K562 (cell line): ENCODE measurements at regions not wholly inside any gene's neighbourhood (a gene's known extent, or its start where the extent isn't known, plus 50 kb on each side); places are given as distances from the start of the nearest gene placed in this dataset.

Experiments used
- GTF3C2 ChIP-seq: IDR thresholded peaks from 3 replicates; pipeline ENCODE4 v1.6.1; 2011; ENCODE audit warnings: borderline replicate concordance, mild to moderate bottlenecking, moderate library complexity; ENCODE audit not compliant: insufficient read length; ENCODE audit errors: extremely low read depth
- HSF4 ChIP-seq: fragments of 250-450 bp; sonication (Bioruptor Pico); IDR thresholded peaks from 2 replicates; pipeline ENCODE4 v2.1.2; 2022; ENCODE audit warnings: mild to moderate bottlenecking, moderate library complexity, borderline replicate concordance
- MGA ChIP-seq: fragments of 450-650 bp; IDR thresholded peaks from 2 replicates; pipeline ENCODE4 v1.6.1; 2016; ENCODE audit warnings: mild to moderate bottlenecking, moderate library complexity
- ZNF12 ChIP-seq: sonication (generic); formaldehyde crosslinking; IDR thresholded peaks from 2 replicates; pipeline ENCODE4 v1.4.0; 2020; ENCODE audit warnings: mild to moderate bottlenecking, missing genetic modification reagents

GRCh38 chr6:10215326-10216110, 199.4 kb downstream of the TFAP2A start (continued):
- TF ChIP-seq GTF3C2 (no peak), ZNF12 (CRISPR knock-in tag) (no peak), HSF4 (CRISPR knock-in tag) (no peak), MGA (no peak)
